DND-41 (cell line): ENCODE measurements at regions not wholly inside any gene's neighbourhood (a gene's known extent, or its start where the extent isn't known, plus 50 kb on each side); places are given as distances from the start of the nearest gene placed in this dataset.

Experiments used
- ATAC-seq: fragments of 200-7000 bp; cut with Tn5 transposase; 3 replicates; pipeline ENCODE4 v1.9.1; 2021; ENCODE audit warnings: low read depth; ENCODE audit not compliant: insufficient read depth
- DNase-seq: peaks from one replicate; pipeline ENCODE4 v3.0.0-alpha.2; 2020
- H2AFZ ChIP-seq: 2 replicates; pipeline ENCODE4 v1.6.0; 2012; ENCODE audit warnings: low read depth, low read length
- H3K27ac ChIP-seq: 2 replicates; pipeline ENCODE4 v1.5.1; 2012; ENCODE audit warnings: low read length, inconsistent platforms
- H3K27me3 ChIP-seq: fragments of 200-600 bp; sonication (generic); 2 replicates; pipeline ENCODE4 v1.6.0; 2012; ENCODE audit warnings: low read length, mild to moderate bottlenecking, inconsistent platforms; ENCODE audit not compliant: insufficient read depth, poor library complexity
- H3K36me3 ChIP-seq: 2 replicates; pipeline ENCODE4 v1.5.1; 2012; ENCODE audit warnings: low read length, inconsistent platforms; ENCODE audit not compliant: insufficient read depth
- H3K4me1 ChIP-seq: 2 replicates; pipeline ENCODE4 v1.5.1; 2012; ENCODE audit warnings: mild to moderate bottlenecking, low read length; ENCODE audit not compliant: insufficient read depth
- H3K4me2 ChIP-seq: 2 replicates; pipeline ENCODE4 v1.6.0; 2012; ENCODE audit warnings: mild to moderate bottlenecking, moderate library complexity, low read length, inconsistent platforms; ENCODE audit not compliant: insufficient read depth
- H3K4me3 ChIP-seq, 2 experiments: fragments of 200-600 bp in 1 of 2; shearing (Covaris generic) in 1 of 2; 2 replicates each; pipeline ENCODE4 v1.5.1; 2012 to 2016; ENCODE audit warnings: inconsistent platforms in 2 of 2, low read length in 2 of 2, mild to moderate bottlenecking in 2 of 2, low read depth in 1 of 2, moderate library complexity in 1 of 2
- H3K79me2 ChIP-seq: 2 replicates; pipeline ENCODE4 v1.6.0; 2012; ENCODE audit warnings: low read length, inconsistent platforms; ENCODE audit not compliant: insufficient read depth
- H3K9ac ChIP-seq: 2 replicates; pipeline ENCODE4 v1.6.0; 2012; ENCODE audit warnings: low read depth, mild to moderate bottlenecking, inconsistent platforms, low read length, moderate library complexity
- H3K9me3 ChIP-seq: 2 replicates; pipeline ENCODE4 v1.5.1; 2012; ENCODE audit warnings: low read length, moderate library complexity, mild to moderate bottlenecking, inconsistent platforms; ENCODE audit not compliant: insufficient read depth, severe bottlenecking
- H4K20me1 ChIP-seq: 2 replicates; pipeline ENCODE4 v1.6.0; 2012; ENCODE audit warnings: low read length; ENCODE audit not compliant: insufficient read depth
- EZH2 ChIP-seq: IDR thresholded peaks from 3 replicates; pipeline ENCODE4 v1.6.1; 2012; ENCODE audit warnings: borderline replicate concordance, low read depth, mild to moderate bottlenecking, moderate library complexity, low read length, inconsistent platforms; ENCODE audit not compliant: severe bottlenecking
- TF ChIP-seq, protein P1 (sequence below): IDR thresholded peaks from 2 replicates; pipeline ENCODE4 v1.5.1; 2012; ENCODE audit warnings: borderline replicate concordance, low read length, moderate library complexity, mild to moderate bottlenecking; ENCODE audit not compliant: poor library complexity, severe bottlenecking; ENCODE audit errors: extremely low read depth

DNA sequence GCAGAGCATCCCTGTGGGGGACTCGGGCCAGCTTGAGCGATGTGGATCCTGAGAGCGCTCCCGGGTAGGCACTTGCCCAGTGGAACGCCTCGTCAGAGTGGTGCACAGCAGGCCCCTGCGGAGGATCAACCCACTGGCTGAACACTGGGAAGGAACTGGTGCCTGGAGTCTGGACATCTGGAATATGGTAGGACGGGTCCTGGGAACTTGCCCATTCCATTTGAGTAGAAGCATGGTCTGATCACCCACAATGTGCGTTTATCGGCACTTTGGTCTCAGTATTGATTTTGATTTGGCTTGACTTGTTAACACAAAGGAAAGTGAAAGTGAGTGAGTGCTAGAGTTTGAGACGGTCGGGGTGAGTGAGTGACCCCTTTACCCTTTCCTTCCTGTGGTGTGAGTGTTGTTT, 1336.2 kb upstream of the CHAC2 start:
- no peak for DNase-seq
- H3K4me2 ChIP-seq: no peak overlapping the region

DNA sequence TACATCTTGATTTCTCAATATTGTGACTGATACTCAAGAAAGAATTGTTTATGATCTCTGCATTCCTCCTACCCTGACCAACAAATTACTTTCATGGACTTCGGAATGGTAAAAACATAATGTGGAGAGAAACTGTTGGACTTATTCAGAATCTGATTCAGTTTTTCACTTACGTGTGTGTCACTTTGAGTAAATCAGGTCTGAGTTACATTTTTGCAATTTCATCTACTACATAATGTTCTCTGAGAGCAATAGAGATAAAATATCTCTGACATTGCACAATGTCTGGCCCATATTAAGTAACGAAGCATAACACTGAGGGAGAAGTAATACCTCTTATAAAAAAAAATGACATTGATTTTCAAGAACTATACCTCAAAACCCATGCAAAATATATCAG, 1337.9 kb upstream of the CHAC2 start:
- Histone ChIP-seq H3K27me3 (no peaks in the 10 kb centered on the region), H3K4me2 (no peak overlapping the region), H3K36me3 (no peaks in the 10 kb centered on the region), H3K4me3 (no peak overlapping the region), H3K27ac (no peak overlapping the region), H3K4me1 (no peaks in the 10 kb centered on the region), H4K20me1 (no peaks in the 10 kb centered on the region), H3K79me2 (no peaks in the 10 kb centered on the region), H3K9me3 (no peaks in the 10 kb centered on the region), H3K9ac (no peak overlapping the region), H2AFZ (no peak overlapping the region)
- TF ChIP-seq, protein P1, sequence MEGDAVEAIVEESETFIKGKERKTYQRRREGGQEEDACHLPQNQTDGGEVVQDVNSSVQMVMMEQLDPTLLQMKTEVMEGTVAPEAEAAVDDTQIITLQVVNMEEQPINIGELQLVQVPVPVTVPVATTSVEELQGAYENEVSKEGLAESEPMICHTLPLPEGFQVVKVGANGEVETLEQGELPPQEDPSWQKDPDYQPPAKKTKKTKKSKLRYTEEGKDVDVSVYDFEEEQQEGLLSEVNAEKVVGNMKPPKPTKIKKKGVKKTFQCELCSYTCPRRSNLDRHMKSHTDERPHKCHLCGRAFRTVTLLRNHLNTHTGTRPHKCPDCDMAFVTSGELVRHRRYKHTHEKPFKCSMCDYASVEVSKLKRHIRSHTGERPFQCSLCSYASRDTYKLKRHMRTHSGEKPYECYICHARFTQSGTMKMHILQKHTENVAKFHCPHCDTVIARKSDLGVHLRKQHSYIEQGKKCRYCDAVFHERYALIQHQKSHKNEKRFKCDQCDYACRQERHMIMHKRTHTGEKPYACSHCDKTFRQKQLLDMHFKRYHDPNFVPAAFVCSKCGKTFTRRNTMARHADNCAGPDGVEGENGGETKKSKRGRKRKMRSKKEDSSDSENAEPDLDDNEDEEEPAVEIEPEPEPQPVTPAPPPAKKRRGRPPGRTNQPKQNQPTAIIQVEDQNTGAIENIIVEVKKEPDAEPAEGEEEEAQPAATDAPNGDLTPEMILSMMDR: no peak
- TF ChIP-seq EZH2: no peak
- ATAC-seq (no peak), DNase-seq (no peak)

More for the DNA sequence above, 1336.2 kb upstream of the CHAC2 start:
- Histone ChIP-seq H3K4me3 (no peak overlapping the region), H3K9me3 (no peaks in the 10 kb centered on the region), H3K9ac (no peak overlapping the region), H3K27ac (no peak overlapping the region), H3K4me1 (no peaks in the 10 kb centered on the region), H2AFZ (no peak overlapping the region), H4K20me1 (no peaks in the 10 kb centered on the region), H3K36me3 (no peaks in the 10 kb centered on the region), H3K27me3 (no peaks in the 10 kb centered on the region), H3K79me2 (no peaks in the 10 kb centered on the region)
- no peak for TF ChIP-seq EZH2
- TF ChIP-seq, protein P1: no peak
- ATAC-seq: no peak

DNA sequence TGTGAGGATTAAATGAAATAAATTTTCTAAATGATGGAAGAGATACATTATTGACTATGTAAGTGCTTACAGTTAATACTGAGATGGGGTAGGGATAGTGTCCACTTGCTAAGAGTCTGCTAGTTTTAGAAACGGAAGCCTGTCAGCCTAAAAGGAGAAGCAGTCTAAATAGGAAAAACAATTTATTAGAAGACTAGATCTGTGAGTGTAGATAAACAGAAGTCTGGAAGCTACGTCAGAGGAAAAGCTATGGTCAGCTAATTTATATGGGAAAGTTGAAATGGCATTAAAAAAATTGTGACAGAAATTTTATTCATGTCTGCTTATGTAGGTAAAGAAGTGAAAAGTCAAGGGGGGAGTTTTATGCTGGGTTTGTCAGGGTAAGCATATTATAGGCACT, 1338.4 kb upstream of the CHAC2 start:
- no peaks in the 10 kb centered on the region for H3K79me2 ChIP-seq
- H3K4me3 ChIP-seq: no peak overlapping the region
- H3K27ac ChIP-seq: no peak overlapping the region
- ATAC-seq: no peak
- H3K27me3 ChIP-seq: no peaks in the 10 kb centered on the region
- no peak overlapping the region for H2AFZ ChIP-seq
- H3K4me2 ChIP-seq: no peak overlapping the region
- no peaks in the 10 kb centered on the region for H3K36me3 ChIP-seq
- TF ChIP-seq EZH2: no peak
- TF ChIP-seq, protein P1: no peak
- no peak for DNase-seq
- H3K9ac ChIP-seq: no peak overlapping the region
- no peaks in the 10 kb centered on the region for H3K9me3 ChIP-seq
- H3K4me1 ChIP-seq: no peaks in the 10 kb centered on the region
- H4K20me1 ChIP-seq: no peaks in the 10 kb centered on the region

DNA sequence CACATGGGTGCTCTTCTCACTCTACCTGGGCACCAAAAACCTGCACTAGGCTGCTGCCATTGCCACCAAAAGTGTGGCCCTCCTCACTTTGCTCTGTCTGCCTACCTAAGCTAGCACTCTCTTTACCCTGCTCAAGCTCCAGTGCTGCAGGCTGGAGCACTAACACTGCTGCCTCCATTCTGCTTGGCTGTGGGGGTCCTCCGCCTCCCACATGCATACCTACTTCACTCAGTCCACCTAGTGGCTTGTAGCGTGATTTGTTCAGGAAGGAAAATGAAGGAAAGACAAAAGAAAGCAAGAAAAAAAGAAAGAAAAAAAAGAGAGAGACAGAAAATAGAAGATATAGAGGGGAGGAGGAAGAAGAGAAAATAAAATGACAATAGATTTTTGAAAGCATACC, 1339.4 kb upstream of the CHAC2 start:
- Histone ChIP-seq H3K9me3 (no peaks in the 10 kb centered on the region), H3K36me3 (no peaks in the 10 kb centered on the region), H3K27me3 (no peaks in the 10 kb centered on the region), H3K27ac (no peak overlapping the region), H3K4me3 (no peak overlapping the region), H4K20me1 (no peaks in the 10 kb centered on the region), H3K79me2 (no peaks in the 10 kb centered on the region), H3K4me1 (no peaks in the 10 kb centered on the region), H3K4me2 (no peak overlapping the region), H2AFZ (no peak overlapping the region), H3K9ac (no peak overlapping the region)
- ATAC-seq (no peak), DNase-seq (no peak)
- TF ChIP-seq EZH2: no peak
- TF ChIP-seq, protein P1: no peak
